Kidney glomerular epithelial cell (primary cell): ENCODE measurements at regions not wholly inside any gene's neighbourhood (a gene's known extent, or its start where the extent isn't known, plus 50 kb on each side); places are given as distances from the start of the nearest gene placed in this dataset.

Source experiments
- DNase-seq: peaks from one replicate; lab custom pipeline; 2025; lab: John Stamatoyannopoulos, UW

- DNase-seq = no peak
Measured at GRCh38 chr2:239883326-239884050, 141.7 kb downstream of the NDUFA10 start.

GRCh38 chr2:239882781-239883180 lies 142.4 kb downstream of the NDUFA10 start:
- no peak for DNase-seq

- no peak for DNase-seq
Measured at GRCh38 chr2:239882331-239882732, 142.8 kb downstream of the NDUFA10 start.

- no peak for DNase-seq
Measured at GRCh38 chr2:239881561-239882320, 143.4 kb downstream of the NDUFA10 start.

GRCh38 chr2:239881031-239881471 lies 144.1 kb downstream of the NDUFA10 start:
- no peak for DNase-seq

GRCh38 chr2:239880396-239880795 lies 144.7 kb downstream of the NDUFA10 start:
- no peak for DNase-seq

GRCh38 chr2:239879423-239880084 lies 145.6 kb downstream of the NDUFA10 start:
- DNase-seq = no peak

GRCh38 chr2:239878686-239879085 lies 146.5 kb downstream of the NDUFA10 start:
- no peak for DNase-seq

GRCh38 chr2:239876948-239877289 lies 148.2 kb downstream of the NDUFA10 start:
- no peak for DNase-seq

GRCh38 chr2:239876271-239876947 lies 148.7 kb downstream of the NDUFA10 start:
- no peak for DNase-seq

GRCh38 chr2:239874636-239875356 lies 150.3 kb downstream of the NDUFA10 start:
- DNase-seq = no peak

- DNase-seq = no peak
Measured at GRCh38 chr2:239873656-239874635, 151.2 kb downstream of the NDUFA10 start.

GRCh38 chr2:239871481-239872435 lies 153.4 kb downstream of the NDUFA10 start:
- DNase-seq = no peak

GRCh38 chr2:239870863-239871262 lies 154.3 kb downstream of the NDUFA10 start:
- no peak for DNase-seq

- DNase-seq = no peak
Measured at GRCh38 chr2:239870276-239870675, 154.9 kb downstream of the NDUFA10 start.

- DNase-seq = no peak
Measured at GRCh38 chr2:239869272-239870155, 155.6 kb downstream of the NDUFA10 start.

- no peak for DNase-seq
Measured at GRCh38 chr2:239868556-239869181, 156.5 kb downstream of the NDUFA10 start.

GRCh38 chr2:239866778-239867177 lies 158.4 kb downstream of the NDUFA10 start:
- no peak for DNase-seq
